ENCODE measurements at regions not wholly inside any gene's neighbourhood (a gene's known extent, or its start where the extent isn't known, plus 50 kb on each side); places are given as distances from the start of the nearest gene placed in this dataset.
A peak's percentile ranks its signal among the peaks of the same experiment; 100 is the strongest.

DNA sequence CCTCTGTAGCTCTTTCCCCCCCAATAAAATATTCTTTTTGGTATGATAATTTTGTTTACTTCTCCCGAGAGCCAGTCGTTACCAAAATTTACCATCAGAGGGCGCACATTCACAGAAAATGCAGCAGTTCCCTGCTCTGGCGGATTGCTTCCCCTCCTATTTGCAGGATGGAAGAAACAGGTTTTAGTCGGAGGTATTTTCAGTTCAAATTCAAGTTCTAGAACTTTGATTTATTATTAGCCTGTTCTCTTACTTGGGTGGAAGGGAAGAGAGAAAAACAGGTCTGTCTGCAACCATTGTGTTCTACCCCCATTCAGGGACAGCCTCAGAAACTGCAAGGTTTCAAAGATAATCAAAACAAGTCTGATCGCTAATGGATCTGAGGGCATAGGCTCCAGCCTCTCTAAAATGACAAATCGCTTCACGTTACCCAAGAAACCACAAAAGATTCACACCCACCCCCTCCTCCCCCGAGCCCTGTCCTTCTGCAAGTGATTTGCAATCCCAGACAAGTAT is 263.8 kb upstream of the RPS6KA3 start:
- TF ChIP-seq CTCF (conservative IDR thresholded peaks at IDR 0.05), result peak; percentile 78

DNA sequence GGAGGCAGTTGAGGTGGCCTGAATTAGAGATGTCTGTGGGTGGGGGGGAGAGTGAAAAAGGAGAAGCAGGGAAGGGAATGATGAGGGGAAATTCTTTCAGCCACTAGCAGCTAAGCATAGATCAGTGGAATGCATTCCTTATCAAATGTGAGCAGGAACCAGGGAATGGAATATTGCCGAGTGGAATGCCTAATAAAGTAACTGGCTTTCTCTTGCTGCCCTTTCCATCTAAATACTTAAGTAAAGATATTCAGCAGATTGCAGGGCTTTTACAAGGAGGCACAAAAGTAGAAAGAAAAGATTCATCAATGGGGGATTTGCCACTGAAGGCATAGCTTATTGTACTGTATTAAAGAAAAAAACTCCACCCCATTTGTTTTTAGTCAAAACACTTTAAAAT is 263.0 kb upstream of the RPS6KA3 start:
- no peak overlapping the region for H3K27ac ChIP-seq
- no peak for TF ChIP-seq CTCF (conservative IDR thresholded peaks at IDR 0.05)

More for the DNA sequence above, 263.8 kb upstream of the RPS6KA3 start:
- H3K27ac ChIP-seq, result no peak overlapping the region

DNA sequence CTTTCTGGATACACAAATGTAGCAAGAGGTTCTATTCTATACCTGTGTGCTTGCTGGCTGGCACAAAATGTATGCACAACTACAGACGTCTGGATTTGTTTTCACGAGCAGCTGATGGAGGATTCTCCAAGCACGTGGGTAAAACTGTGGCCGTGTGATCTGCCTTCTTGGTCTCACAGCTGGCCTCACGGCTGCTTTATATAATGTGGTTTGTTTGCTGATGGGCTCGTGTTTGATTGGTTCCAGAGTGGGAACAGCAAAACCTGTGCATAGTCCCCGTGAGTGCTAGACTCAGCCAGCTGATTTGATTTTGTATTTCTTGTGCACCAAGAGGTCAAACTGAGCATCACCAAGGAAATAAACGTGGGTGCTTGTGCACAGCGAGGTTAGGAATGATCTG is 262.6 kb upstream of the RPS6KA3 start:
- no peak overlapping the region for H3K27ac ChIP-seq
- no peak for TF ChIP-seq CTCF (conservative IDR thresholded peaks at IDR 0.05)

GRCh38 chrX:20527558-20528011 is 260.9 kb upstream of the RPS6KA3 start:
- TF ChIP-seq CTCF (conservative IDR thresholded peaks at IDR 0.05), result peak; percentile 60
- no peak overlapping the region for H3K27ac ChIP-seq

DNA sequence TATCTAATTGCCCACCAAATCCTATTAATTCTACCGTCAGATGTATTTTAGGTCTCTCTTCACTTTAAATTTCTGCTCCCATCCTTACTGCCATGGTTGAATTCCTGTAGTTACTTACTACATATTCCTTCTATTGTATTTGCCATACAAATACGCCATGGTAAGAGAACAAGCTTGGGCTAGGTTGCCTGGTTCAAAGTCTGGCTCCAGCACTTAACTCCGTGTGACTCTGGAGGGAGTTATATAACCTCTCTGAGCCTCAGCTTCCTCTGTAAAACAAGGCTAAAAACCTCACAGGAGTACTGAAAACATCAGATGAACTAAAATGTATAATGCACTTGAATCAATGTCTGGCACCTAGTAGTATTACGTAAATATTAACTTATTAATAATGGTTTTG is 260.3 kb upstream of the RPS6KA3 start:
- no peak overlapping the region for H3K27ac ChIP-seq
- TF ChIP-seq CTCF (conservative IDR thresholded peaks at IDR 0.05), result no peak

- TF ChIP-seq CTCF (conservative IDR thresholded peaks at IDR 0.05), result no peak
- no peak overlapping the region for H3K27ac ChIP-seq
These were observed 257.1 kb upstream of the RPS6KA3 start for GRCh38 chrX:20523626-20524312.

DNA sequence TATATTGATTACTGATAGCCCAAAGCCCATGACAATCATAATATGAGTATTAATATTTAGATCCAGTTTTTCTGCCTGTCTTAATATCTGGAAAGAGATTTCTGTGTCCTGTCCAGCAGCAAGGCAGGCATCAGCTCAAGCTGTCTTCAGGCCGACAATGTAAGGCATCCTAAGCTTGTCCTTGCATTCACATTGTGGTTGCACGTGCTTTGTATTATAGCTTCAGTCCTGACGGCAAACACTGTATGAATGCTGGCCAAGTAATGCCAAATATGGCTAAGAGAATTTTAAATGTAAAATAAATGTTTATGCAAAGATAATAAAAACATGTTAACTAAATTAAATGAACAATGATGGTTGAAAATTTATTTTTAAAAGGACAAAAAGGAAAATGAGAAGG is 255.7 kb upstream of the RPS6KA3 start:
- TF ChIP-seq CTCF (conservative IDR thresholded peaks at IDR 0.05), result no peak

More for the DNA sequence above, 255.7 kb upstream of the RPS6KA3 start:
- no peak overlapping the region for H3K27ac ChIP-seq

All from VCaP (cell line).